Fibroblast of the conjunctiva (primary cell): ENCODE measurements at regions not wholly inside any gene's neighbourhood (a gene's known extent, or its start where the extent isn't known, plus 50 kb on each side); places are given as distances from the start of the nearest gene placed in this dataset.

Experiments used
- DNase-seq: peaks from one replicate; pipeline ENCODE4 v3.0.0-alpha.2; 2010; ENCODE audit warnings: low read depth

- DNase-seq: no peak
Measured at GRCh38 chr4:114365591-114365990, 233.0 kb upstream of the UGT8 start.

- no peak for DNase-seq
Measured at GRCh38 chr4:114366368-114366767, 232.2 kb upstream of the UGT8 start.

GRCh38 chr4:114368751-114369150, 229.9 kb upstream of the UGT8 start:
- no peak for DNase-seq

GRCh38 chr4:114373508-114373907, 225.1 kb upstream of the UGT8 start:
- DNase-seq: no peak

- DNase-seq: peak; percentile 44
Measured at GRCh38 chr4:114378305-114378903, 220.2 kb upstream of the UGT8 start.

GRCh38 chr4:114383067-114383466, 215.5 kb upstream of the UGT8 start:
- no peak for DNase-seq

- peak; percentile 77 for DNase-seq
Measured at GRCh38 chr4:114383721-114384120, 214.9 kb upstream of the UGT8 start.

- peak; percentile 57 for DNase-seq
Measured at GRCh38 chr4:114384629-114385028, 214.0 kb upstream of the UGT8 start.

GRCh38 chr4:114385195-114385985, 213.2 kb upstream of the UGT8 start:
- DNase-seq: no peak

- DNase-seq: peak; percentile 28
Measured at GRCh38 chr4:114386637-114387233, 211.9 kb upstream of the UGT8 start.

- DNase-seq: no peak
Measured at GRCh38 chr4:114389070-114389685, 209.4 kb upstream of the UGT8 start.

- no peak for DNase-seq
Measured at GRCh38 chr4:114393295-114394038, 205.1 kb upstream of the UGT8 start.

- no peak for DNase-seq
Measured at GRCh38 chr4:114396808-114397207, 201.8 kb upstream of the UGT8 start.

GRCh38 chr4:114398410-114398809, 200.2 kb upstream of the UGT8 start:
- no peak for DNase-seq

- no peak for DNase-seq
Measured at GRCh38 chr4:114399105-114399504, 199.5 kb upstream of the UGT8 start.

GRCh38 chr4:114400531-114400930, 198.1 kb upstream of the UGT8 start:
- no peak for DNase-seq

- DNase-seq: no peak
Measured at GRCh38 chr4:114401483-114401882, 197.1 kb upstream of the UGT8 start.

- no peak for DNase-seq
Measured at GRCh38 chr4:114417214-114417613, 181.4 kb upstream of the UGT8 start.

- DNase-seq: no peak
Measured at GRCh38 chr4:114420069-114420468, 178.5 kb upstream of the UGT8 start.

- DNase-seq: no peak
Measured at GRCh38 chr4:114423582-114423981, 175.0 kb upstream of the UGT8 start.

GRCh38 chr4:114435116-114435515, 163.5 kb upstream of the UGT8 start:
- no peak for DNase-seq

- DNase-seq: no peak
Measured at GRCh38 chr4:114442856-114443255, 155.8 kb upstream of the UGT8 start.
